ENCODE measurements at regions not wholly inside any gene's neighbourhood (a gene's known extent, or its start where the extent isn't known, plus 50 kb on each side); places are given as distances from the start of the nearest gene placed in this dataset.
"Not testable (repeated sequence)": the region's sequence is repeated elsewhere in the genome, so short reads cannot be mapped to it uniquely, and the experiment has no call there.

DNA sequence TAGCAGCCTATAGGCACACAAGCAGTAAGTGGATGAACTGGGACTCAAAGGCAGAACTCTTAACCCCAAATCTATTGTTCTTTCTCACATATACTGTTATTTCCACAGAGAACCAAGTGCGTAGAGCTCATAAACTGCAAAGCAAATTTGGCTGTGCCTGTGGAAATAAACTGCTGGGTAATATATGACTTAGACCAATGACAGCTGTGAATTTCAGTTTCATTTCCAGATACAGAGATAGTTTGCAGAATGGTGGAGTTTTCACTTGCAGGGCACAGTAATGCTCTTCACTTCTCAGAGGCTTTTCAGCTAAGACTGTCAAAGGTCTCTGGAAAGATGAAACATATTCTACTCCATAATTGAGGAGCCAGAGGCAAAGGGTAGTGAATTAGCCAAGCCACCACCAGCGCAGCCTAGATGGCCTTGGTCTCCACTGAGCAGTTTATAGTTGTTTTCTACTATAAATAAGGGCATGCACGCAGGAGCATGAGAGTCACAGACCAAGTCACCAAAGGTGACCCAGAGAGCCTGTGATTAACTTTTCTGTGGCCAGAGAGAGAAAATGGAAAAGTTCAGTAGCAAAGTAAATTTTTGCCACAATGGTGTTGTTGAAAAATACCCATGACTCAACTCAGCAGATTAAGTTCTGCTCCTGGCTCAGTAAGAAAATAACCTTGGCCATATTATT, 180.7 kb upstream of the GRM7 start:
- no peaks in the 10 kb centered on the region for H3K27me3 Mint-ChIP-seq
- CTCF ChIA-PET, result no interaction called here
- H3K36me3 Mint-ChIP-seq, result no peaks in the 10 kb centered on the region
- peaks cover 2 to 40% (median 14%) of the 10 kb centered on the region in 5 donors for H3K9me3 Mint-ChIP-seq
- Histone ChIP-seq H3K27me3 (ENCODE audit: insufficient read depth, low read length, poor library complexity, severe bottlenecking) (no peaks in the 10 kb centered on the region), H3K9me3 (ENCODE audit: low read length) (no peaks in the 10 kb centered on the region), H3K27ac (ENCODE audit: low read depth, low read length) (no peak overlapping the region), H3K36me3 (ENCODE audit: insufficient read depth, low read length) (no peaks in the 10 kb centered on the region), H3K4me3 (ENCODE audit: low read length) (no peak overlapping the region), H3K4me1 (ENCODE audit: insufficient read depth, low read length) (no peaks in the 10 kb centered on the region)
- H3K4me1 Mint-ChIP-seq, result no peaks in the 10 kb centered on the region
- no peak overlapping the region for H3K27ac Mint-ChIP-seq
- POLR2A ChIA-PET, result no interaction called here
- H3K4me3 Mint-ChIP-seq, result no peak overlapping the region
- no peak for DNase-seq

DNA sequence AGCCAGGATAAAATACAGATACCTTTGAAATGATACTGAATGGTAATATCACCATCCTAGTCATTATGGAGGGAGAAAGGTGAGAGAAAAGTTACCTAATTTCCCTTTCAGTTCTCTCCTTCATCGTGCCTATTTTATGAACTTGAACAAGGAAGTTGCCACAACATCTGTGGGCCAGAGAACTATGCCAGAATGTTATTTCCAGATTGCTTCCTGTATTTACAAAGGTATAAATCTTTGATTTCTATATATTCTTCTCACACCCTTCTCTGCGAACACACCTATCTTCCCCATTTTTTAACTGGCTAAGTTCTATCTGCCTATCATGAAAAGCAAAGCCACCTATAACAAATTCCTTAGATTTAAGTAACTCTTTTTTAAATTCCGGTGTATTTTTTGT, 163.6 kb upstream of the GRM7 start:
- H3K27ac ChIP-seq (ENCODE audit: low read depth, low read length), result no peak overlapping the region
- Mint-ChIP-seq H3K4me3 (no peak overlapping the region), H3K27me3 (no peaks in the 10 kb centered on the region), H3K36me3 (no peaks in the 10 kb centered on the region), H3K27ac (no peak overlapping the region), H3K9me3 (peaks cover 5 to 20% (median 8%) of the 10 kb centered on the region in 5 donors), H3K4me1 (no peaks in the 10 kb centered on the region)
- H3K4me1 ChIP-seq (ENCODE audit: insufficient read depth, low read length), result no peaks in the 10 kb centered on the region
- no peaks in the 10 kb centered on the region for H3K27me3 ChIP-seq (ENCODE audit: insufficient read depth, low read length, poor library complexity, severe bottlenecking)
- H3K4me3 ChIP-seq (ENCODE audit: low read length), result no peak overlapping the region
- POLR2A ChIA-PET, result no interaction called here
- H3K36me3 ChIP-seq (ENCODE audit: insufficient read depth, low read length), result no peaks in the 10 kb centered on the region
- CTCF ChIA-PET, result no interaction called here
- DNase-seq, result no peak
- H3K9me3 ChIP-seq (ENCODE audit: low read length), result no peaks in the 10 kb centered on the region

DNA sequence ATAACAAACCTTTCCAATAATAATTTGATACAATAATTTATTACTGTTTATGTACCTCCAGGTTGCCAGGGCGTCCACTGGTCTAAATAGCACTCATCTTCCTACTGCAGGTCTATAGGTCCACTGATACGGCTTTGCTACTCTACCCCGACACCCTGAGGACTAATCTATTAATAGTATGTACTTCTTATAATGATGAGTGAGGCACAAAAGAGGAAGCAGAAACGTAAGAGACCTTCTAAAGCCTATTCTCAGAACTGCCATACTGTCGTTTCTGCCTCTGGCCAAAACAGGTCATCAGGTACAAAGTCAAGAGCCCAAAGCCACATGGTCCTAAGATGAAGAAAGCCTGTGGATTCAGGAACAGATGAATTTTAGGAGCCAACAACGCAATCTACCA, 163.2 kb upstream of the GRM7 start:
- Mint-ChIP-seq H3K36me3 (no peaks in the 10 kb centered on the region), H3K27me3 (no peaks in the 10 kb centered on the region), H3K4me3 (no peak overlapping the region), H3K9me3 (peaks cover 7 to 21% (median 8%) of the 10 kb centered on the region in 5 donors), H3K4me1 (no peaks in the 10 kb centered on the region), H3K27ac (no peak overlapping the region)
- no peak for DNase-seq
- POLR2A ChIA-PET, result no interaction called here
- Histone ChIP-seq H3K9me3 (ENCODE audit: low read length) (no peaks in the 10 kb centered on the region), H3K4me3 (ENCODE audit: low read length) (no peak overlapping the region), H3K27me3 (ENCODE audit: insufficient read depth, low read length, poor library complexity, severe bottlenecking) (no peaks in the 10 kb centered on the region), H3K4me1 (ENCODE audit: insufficient read depth, low read length) (no peaks in the 10 kb centered on the region), H3K36me3 (ENCODE audit: insufficient read depth, low read length) (no peaks in the 10 kb centered on the region), H3K27ac (ENCODE audit: low read depth, low read length) (no peak overlapping the region)
- CTCF ChIA-PET, result interaction anchor here (0.6 kb wide), 1 partner anchor 139 kb away, joined by 3 read pairs; no protein-coding TSS in a partner anchor

DNA sequence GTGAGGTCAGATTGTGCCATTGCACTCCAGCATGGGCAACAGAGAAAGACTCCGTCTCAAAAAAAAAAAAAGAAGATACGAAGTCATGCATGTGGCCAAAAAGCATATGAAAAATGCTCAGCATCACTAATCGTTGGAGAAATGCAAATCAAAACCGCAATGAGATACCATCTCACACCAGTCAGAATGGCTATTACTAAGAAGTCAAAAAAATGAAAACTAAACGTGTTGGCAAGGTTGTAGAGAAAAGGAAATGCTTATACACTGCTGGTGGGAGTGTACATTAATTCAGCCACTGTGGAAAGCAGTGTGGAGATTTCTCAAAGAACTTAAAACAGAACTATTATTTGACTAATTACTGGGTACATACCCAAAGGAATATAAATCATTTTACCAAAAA, 156.1 kb upstream of the GRM7 start:
- H3K9me3 Mint-ChIP-seq, result peaks cover 9 to 25% (median 11%) of the 10 kb centered on the region in 5 donors
- H3K36me3 ChIP-seq (ENCODE audit: insufficient read depth, low read length); H3K4me3 ChIP-seq (ENCODE audit: low read length); DNase-seq; POLR2A ChIA-PET; H3K9me3 ChIP-seq (ENCODE audit: low read length); H3K27ac Mint-ChIP-seq; H3K4me3 Mint-ChIP-seq; H3K27me3 Mint-ChIP-seq; H3K36me3 Mint-ChIP-seq; H3K27ac ChIP-seq (ENCODE audit: low read depth, low read length); H3K27me3 ChIP-seq (ENCODE audit: insufficient read depth, low read length, poor library complexity, severe bottlenecking); H3K4me1 Mint-ChIP-seq; H3K4me1 ChIP-seq (ENCODE audit: insufficient read depth, low read length): not testable (repeated sequence)
- CTCF ChIA-PET, result interaction anchor here (1.2 kb wide), 1 partner anchor 11 kb away, joined by 4 read pairs; no protein-coding TSS in a partner anchor

DNA sequence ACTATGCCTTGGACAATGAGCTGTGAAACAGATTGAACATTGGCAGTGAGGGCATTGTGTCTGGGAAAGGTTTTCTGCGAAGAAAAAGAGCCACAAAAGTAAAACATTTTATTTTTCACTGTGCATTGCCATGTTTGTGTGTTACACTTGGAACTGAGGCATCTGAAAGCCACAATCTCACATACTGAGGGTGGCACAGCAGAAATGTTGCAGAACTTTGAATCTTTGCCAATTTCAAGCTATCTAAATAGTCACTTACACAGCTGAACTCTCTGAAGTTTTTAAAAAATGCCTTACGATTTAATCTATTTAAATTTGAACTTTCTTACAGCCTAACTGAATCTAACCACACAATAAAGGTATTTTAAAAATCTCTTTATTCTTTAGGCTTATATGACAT, 154.1 kb upstream of the GRM7 start:
- DNase-seq, result no peak
- no peaks in the 10 kb centered on the region for H3K36me3 Mint-ChIP-seq
- no peak overlapping the region for H3K4me3 Mint-ChIP-seq
- POLR2A ChIA-PET, result no interaction called here
- CTCF ChIA-PET, result no interaction called here
- no peaks in the 10 kb centered on the region for H3K9me3 ChIP-seq (ENCODE audit: low read length)
- peaks cover 4 to 23% (median 6%) of the 10 kb centered on the region in 5 donors for H3K9me3 Mint-ChIP-seq
- no peaks in the 10 kb centered on the region for H3K27me3 ChIP-seq (ENCODE audit: insufficient read depth, low read length, poor library complexity, severe bottlenecking)
- H3K4me1 ChIP-seq (ENCODE audit: insufficient read depth, low read length), result no peaks in the 10 kb centered on the region
- H3K27ac Mint-ChIP-seq, result no peak overlapping the region
- no peaks in the 10 kb centered on the region for H3K36me3 ChIP-seq (ENCODE audit: insufficient read depth, low read length)
- no peaks in the 10 kb centered on the region for H3K4me1 Mint-ChIP-seq
- H3K4me3 ChIP-seq (ENCODE audit: low read length), result no peak overlapping the region
- H3K27me3 Mint-ChIP-seq, result no peaks in the 10 kb centered on the region
- no peak overlapping the region for H3K27ac ChIP-seq (ENCODE audit: low read depth, low read length)

DNA sequence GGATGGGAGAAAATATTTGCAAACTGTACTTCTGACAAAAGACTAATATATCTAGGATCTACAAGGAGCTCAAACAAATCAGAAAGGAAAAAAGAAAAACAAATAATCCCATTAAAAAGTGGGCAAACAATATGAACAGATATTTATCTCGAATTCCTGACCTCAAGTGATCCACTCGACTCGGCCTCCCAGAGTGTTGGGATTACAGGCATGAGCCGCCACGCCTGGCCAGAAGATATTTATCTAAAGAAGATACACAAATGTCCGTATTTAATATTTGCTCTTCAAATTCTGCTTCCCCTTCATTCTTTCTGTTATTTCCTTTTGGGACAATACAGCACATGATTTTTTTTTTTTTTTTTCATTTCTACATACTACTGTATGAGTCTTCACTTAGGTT, 151.7 kb upstream of the GRM7 start:
- no peaks in the 10 kb centered on the region for H3K36me3 Mint-ChIP-seq
- ChIA-PET CTCF (no interaction called here), POLR2A (no interaction called here)
- no peak for DNase-seq
- no peak overlapping the region for H3K27ac Mint-ChIP-seq
- no peak overlapping the region for H3K4me3 Mint-ChIP-seq
- no peak overlapping the region for H3K27ac ChIP-seq (ENCODE audit: low read depth, low read length)
- no peaks in the 10 kb centered on the region for H3K27me3 ChIP-seq (ENCODE audit: insufficient read depth, low read length, poor library complexity, severe bottlenecking)
- H3K9me3 ChIP-seq (ENCODE audit: low read length), result no peaks in the 10 kb centered on the region
- H3K27me3 Mint-ChIP-seq, result no peaks in the 10 kb centered on the region
- H3K36me3 ChIP-seq (ENCODE audit: insufficient read depth, low read length), result no peaks in the 10 kb centered on the region
- H3K9me3 Mint-ChIP-seq, result peaks cover 0 to 13% (median 2%) of the 10 kb centered on the region in 5 donors
- H3K4me1 ChIP-seq (ENCODE audit: insufficient read depth, low read length), result no peaks in the 10 kb centered on the region
- H3K4me3 ChIP-seq (ENCODE audit: low read length), result no peak overlapping the region
- H3K4me1 Mint-ChIP-seq, result no peaks in the 10 kb centered on the region

DNA sequence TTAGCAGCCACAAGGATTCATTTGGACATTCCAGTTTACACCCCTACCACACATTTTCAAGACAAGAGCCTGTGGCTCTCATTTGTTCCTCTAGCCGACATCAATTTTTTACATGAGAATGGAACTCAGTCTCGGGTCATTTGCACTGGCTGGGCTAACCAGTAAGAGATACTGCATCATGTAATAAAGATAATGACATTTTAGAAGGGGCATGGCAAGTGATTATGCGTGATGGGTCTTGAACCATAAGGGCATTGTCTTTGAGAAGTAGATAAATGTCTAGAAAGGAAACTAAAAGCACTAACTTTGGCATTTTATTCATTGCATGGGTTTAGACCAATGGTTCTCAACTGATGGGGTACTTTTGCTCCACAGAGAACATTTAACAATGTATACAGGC, 146.0 kb upstream of the GRM7 start:
- no peaks in the 10 kb centered on the region for H3K4me1 ChIP-seq (ENCODE audit: insufficient read depth, low read length)
- H3K36me3 ChIP-seq (ENCODE audit: insufficient read depth, low read length), result no peaks in the 10 kb centered on the region
- H3K27ac ChIP-seq (ENCODE audit: low read depth, low read length), result no peak overlapping the region
- Mint-ChIP-seq H3K36me3 (no peaks in the 10 kb centered on the region), H3K4me3 (no peak overlapping the region), H3K27me3 (no peaks in the 10 kb centered on the region), H3K9me3 (peaks cover 3 to 12% (median 7%) of the 10 kb centered on the region in 5 donors), H3K27ac (no peak overlapping the region), H3K4me1 (no peaks in the 10 kb centered on the region)
- no peaks in the 10 kb centered on the region for H3K9me3 ChIP-seq (ENCODE audit: low read length)
- POLR2A ChIA-PET, result no interaction called here
- CTCF ChIA-PET, result no interaction called here
- DNase-seq, result no peak
- no peak overlapping the region for H3K4me3 ChIP-seq (ENCODE audit: low read length)
- H3K27me3 ChIP-seq (ENCODE audit: insufficient read depth, low read length, poor library complexity, severe bottlenecking), result no peaks in the 10 kb centered on the region

DNA sequence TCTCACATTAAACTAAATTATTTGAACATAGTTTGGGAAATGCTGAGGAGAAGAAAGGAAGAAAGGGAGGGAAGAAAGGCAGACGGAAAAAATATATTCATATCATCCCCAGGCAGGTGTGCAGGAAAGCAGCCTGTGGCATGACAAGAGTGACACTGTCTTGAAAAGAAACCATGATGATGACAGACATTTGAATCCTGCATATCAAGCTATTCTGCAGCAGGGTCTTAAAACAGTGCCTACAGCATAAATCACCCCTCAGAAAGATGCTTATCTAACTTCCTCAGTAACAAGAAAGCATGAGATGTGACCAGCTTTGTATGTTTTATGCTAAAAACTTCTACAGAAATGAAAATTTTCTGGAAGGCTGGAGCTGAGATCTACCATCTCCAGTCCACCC, 144.5 kb upstream of the GRM7 start:
- Histone ChIP-seq H3K9me3 (ENCODE audit: low read length) (no peaks in the 10 kb centered on the region), H3K36me3 (ENCODE audit: insufficient read depth, low read length) (no peaks in the 10 kb centered on the region), H3K27me3 (ENCODE audit: insufficient read depth, low read length, poor library complexity, severe bottlenecking) (no peaks in the 10 kb centered on the region), H3K27ac (ENCODE audit: low read depth, low read length) (no peak overlapping the region), H3K4me1 (ENCODE audit: insufficient read depth, low read length) (no peaks in the 10 kb centered on the region), H3K4me3 (ENCODE audit: low read length) (no peak overlapping the region)
- no peak for DNase-seq
- Mint-ChIP-seq H3K36me3 (no peaks in the 10 kb centered on the region), H3K9me3 (peaks cover 4 to 19% (median 10%) of the 10 kb centered on the region in 5 donors), H3K27me3 (no peaks in the 10 kb centered on the region), H3K4me3 (no peak overlapping the region), H3K27ac (no peak overlapping the region), H3K4me1 (no peaks in the 10 kb centered on the region)
- POLR2A ChIA-PET, result no interaction called here
- CTCF ChIA-PET, result no interaction called here
